Parathyroid adenoma (tissue), 2 donors: ENCODE measurements at regions not wholly inside any gene's neighbourhood (a gene's known extent, or its start where the extent isn't known, plus 50 kb on each side); places are given as distances from the start of the nearest gene placed in this dataset.

ENCODE experiments used
- H2AFZ ChIP-seq: fragments of 300-600 bp; sonication (generic); one replicate; pipeline ENCODE4 v1.7.0; 2017; ENCODE audit warnings: antibody characterized with exemption, mild to moderate bottlenecking
- H3K27ac ChIP-seq: fragments of 300-600 bp; sonication (generic); one replicate; pipeline ENCODE4 v1.7.0; 2017
- H3K27me3 ChIP-seq: fragments of 300-600 bp; sonication (generic); one replicate; pipeline ENCODE4 v1.7.0; 2017; ENCODE audit warnings: low read length; ENCODE audit not compliant: control insufficient read depth, insufficient read depth
- H3K36me3 ChIP-seq: fragments of 300-600 bp; sonication (generic); one replicate; pipeline ENCODE4 v1.7.0; 2017; ENCODE audit warnings: low read length; ENCODE audit not compliant: control insufficient read depth, insufficient read depth
- H3K4me1 ChIP-seq: fragments of 300-600 bp; sonication (generic); one replicate; pipeline ENCODE4 v1.7.0; 2017; ENCODE audit warnings: control low read depth
- H3K4me2 ChIP-seq: fragments of 300-600 bp; sonication (generic); one replicate; pipeline ENCODE4 v1.7.0; 2017; ENCODE audit warnings: low read length
- H3K4me3 ChIP-seq: fragments of 300-600 bp; sonication (generic); one replicate; pipeline ENCODE4 v1.7.0; 2017; ENCODE audit warnings: low read depth, low read length
- H3K79me2 ChIP-seq: fragments of 300-600 bp; sonication (generic); one replicate; pipeline ENCODE4 v1.7.0; 2017; ENCODE audit warnings: control low read depth
- H3K9ac ChIP-seq: fragments of 300-600 bp; sonication (generic); one replicate; pipeline ENCODE4 v1.7.0; 2017; ENCODE audit warnings: mild to moderate bottlenecking
- H3K9me3 ChIP-seq: fragments of 300-600 bp; sonication (generic); one replicate; pipeline ENCODE4 v1.7.0; 2017; ENCODE audit warnings: low read length; ENCODE audit not compliant: control insufficient read depth
- TF ChIP-seq, protein P1 (sequence below): fragments of 300-600 bp; sonication (generic); IDR thresholded peaks from one replicate; pipeline ENCODE4 v1.7.0; 2017; ENCODE audit warnings: antibody characterized with exemption, mild to moderate bottlenecking
- donor health status: primary hyperparathyroidism.

DNA sequence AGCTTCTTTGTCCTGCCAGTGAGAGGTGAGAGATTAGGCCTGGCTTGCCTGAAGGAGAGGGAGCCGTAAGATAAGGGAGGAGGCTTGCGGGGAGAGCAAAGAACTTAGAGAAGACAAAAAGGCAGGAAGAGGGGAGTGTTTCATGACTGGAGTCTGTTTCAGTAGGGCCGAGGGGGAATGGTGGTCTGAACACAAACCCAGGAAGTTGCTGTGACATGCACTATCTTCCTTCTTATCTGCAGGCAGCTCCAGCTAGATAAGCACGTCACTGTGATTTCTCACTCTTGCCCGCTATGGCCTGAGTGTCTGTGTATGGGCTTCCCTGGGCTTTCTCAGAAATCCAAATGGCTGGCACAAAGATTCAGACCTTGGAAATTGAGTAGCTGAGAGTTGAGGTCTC, 307.5 kb upstream of the CLINT1 start:
- TF ChIP-seq, protein P1, sequence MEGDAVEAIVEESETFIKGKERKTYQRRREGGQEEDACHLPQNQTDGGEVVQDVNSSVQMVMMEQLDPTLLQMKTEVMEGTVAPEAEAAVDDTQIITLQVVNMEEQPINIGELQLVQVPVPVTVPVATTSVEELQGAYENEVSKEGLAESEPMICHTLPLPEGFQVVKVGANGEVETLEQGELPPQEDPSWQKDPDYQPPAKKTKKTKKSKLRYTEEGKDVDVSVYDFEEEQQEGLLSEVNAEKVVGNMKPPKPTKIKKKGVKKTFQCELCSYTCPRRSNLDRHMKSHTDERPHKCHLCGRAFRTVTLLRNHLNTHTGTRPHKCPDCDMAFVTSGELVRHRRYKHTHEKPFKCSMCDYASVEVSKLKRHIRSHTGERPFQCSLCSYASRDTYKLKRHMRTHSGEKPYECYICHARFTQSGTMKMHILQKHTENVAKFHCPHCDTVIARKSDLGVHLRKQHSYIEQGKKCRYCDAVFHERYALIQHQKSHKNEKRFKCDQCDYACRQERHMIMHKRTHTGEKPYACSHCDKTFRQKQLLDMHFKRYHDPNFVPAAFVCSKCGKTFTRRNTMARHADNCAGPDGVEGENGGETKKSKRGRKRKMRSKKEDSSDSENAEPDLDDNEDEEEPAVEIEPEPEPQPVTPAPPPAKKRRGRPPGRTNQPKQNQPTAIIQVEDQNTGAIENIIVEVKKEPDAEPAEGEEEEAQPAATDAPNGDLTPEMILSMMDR, result no peak
- no peaks in the 10 kb centered on the region for H3K27me3 ChIP-seq
- no peak overlapping the region for H3K9ac ChIP-seq
- no peak overlapping the region for H3K4me3 ChIP-seq
- H3K4me1 ChIP-seq, result no peaks in the 10 kb centered on the region
- no peaks in the 10 kb centered on the region for H3K79me2 ChIP-seq
- H2AFZ ChIP-seq, result no peak overlapping the region
- H3K27ac ChIP-seq, result no peak overlapping the region
- no peaks in the 10 kb centered on the region for H3K9me3 ChIP-seq
- no peaks in the 10 kb centered on the region for H3K36me3 ChIP-seq
- no peak overlapping the region for H3K4me2 ChIP-seq

GRCh38 chr5:158165647-158166046, 306.7 kb upstream of the CLINT1 start:
- H2AFZ ChIP-seq, result no peak overlapping the region
- no peaks in the 10 kb centered on the region for H3K9me3 ChIP-seq
- TF ChIP-seq, protein P1, result no peak
- H3K4me3 ChIP-seq, result no peak overlapping the region
- no peak overlapping the region for H3K4me2 ChIP-seq
- no peaks in the 10 kb centered on the region for H3K79me2 ChIP-seq
- H3K9ac ChIP-seq, result no peak overlapping the region
- H3K27ac ChIP-seq, result no peak overlapping the region
- H3K36me3 ChIP-seq, result no peaks in the 10 kb centered on the region
- no peaks in the 10 kb centered on the region for H3K4me1 ChIP-seq
- H3K27me3 ChIP-seq, result no peaks in the 10 kb centered on the region

- no peaks in the 10 kb centered on the region for H3K4me1 ChIP-seq
- TF ChIP-seq, protein P1, result no peak
- H3K27me3 ChIP-seq, result no peaks in the 10 kb centered on the region
Measured at GRCh38 chr5:158164296-158165047, 305.5 kb upstream of the CLINT1 start.

GRCh38 chr5:158163451-158164295, 304.7 kb upstream of the CLINT1 start:
- Histone ChIP-seq H3K9me3 (no peaks in the 10 kb centered on the region), H3K27ac (no peak overlapping the region), H3K9ac (no peak overlapping the region), H3K4me3 (no peak overlapping the region), H3K36me3 (no peaks in the 10 kb centered on the region), H2AFZ (no peak overlapping the region), H3K79me2 (no peaks in the 10 kb centered on the region), H3K27me3 (no peaks in the 10 kb centered on the region), H3K4me2 (no peak overlapping the region), H3K4me1 (no peaks in the 10 kb centered on the region)
- TF ChIP-seq, protein P1, result no peak

More at GRCh38 chr5:158164296-158165047, 305.5 kb upstream of the CLINT1 start:
- no peak overlapping the region for H3K9ac ChIP-seq
- no peak overlapping the region for H2AFZ ChIP-seq
- H3K36me3 ChIP-seq, result no peaks in the 10 kb centered on the region
- no peak overlapping the region for H3K4me2 ChIP-seq
- no peak overlapping the region for H3K27ac ChIP-seq
- no peaks in the 10 kb centered on the region for H3K9me3 ChIP-seq
- no peaks in the 10 kb centered on the region for H3K79me2 ChIP-seq
- H3K4me3 ChIP-seq, result no peak overlapping the region
